ENCODE measurements at regions not wholly inside any gene's neighbourhood (a gene's known extent, or its start where the extent isn't known, plus 50 kb on each side); places are given as distances from the start of the nearest gene placed in this dataset.

GRCh38 chr13:67752759-67753158 lies 522.6 kb upstream of the PCDH9 start (continued):
- no peak for TF ChIP-seq USF2 (IDR thresholded peaks at IDR 0.05; ENCODE audit: low read length)
- TF ChIP-seq ASH2L (IDR thresholded peaks at IDR 0.05; ENCODE audit: low read length): no peak
- no peak for TF ChIP-seq SRF (IDR thresholded peaks at IDR 0.05; ENCODE audit: low read depth, low read length)
- no peak for TF ChIP-seq POLR2AphosphoS5 (IDR thresholded peaks at IDR 0.05; ENCODE audit: low read depth, low read length)

Measured in H1 (cell line).